ENCODE measurements at regions not wholly inside any gene's neighbourhood (a gene's known extent, or its start where the extent isn't known, plus 50 kb on each side); places are given as distances from the start of the nearest gene placed in this dataset.

GRCh38 chr4:107133965-107134653, 98.0 kb upstream of the DKK2 start:
- H3K4me3 ChIP-seq: no peak overlapping the region
- no peaks in the 10 kb centered on the region for H3K4me1 ChIP-seq (ENCODE audit: low read depth)
- DNase-seq (ENCODE audit: low read depth in 1 of 2, low spot score in 1 of 2): no peak
- no peaks in the 10 kb centered on the region for H3K36me3 ChIP-seq
- no peaks in the 10 kb centered on the region for H3K27me3 ChIP-seq
- TF ChIP-seq CTCF (IDR thresholded peaks at IDR 0.05; ENCODE audit: low read depth, low read length): no peak
- H3K9me3 ChIP-seq (ENCODE audit: low read depth): no peaks in the 10 kb centered on the region
- H3K27ac ChIP-seq: no peak overlapping the region

- no peak for TF ChIP-seq CTCF (IDR thresholded peaks at IDR 0.05; ENCODE audit: low read depth, low read length)
- Histone ChIP-seq H3K4me3 (no peak overlapping the region), H3K36me3 (no peaks in the 10 kb centered on the region), H3K27ac (no peak overlapping the region), H3K9me3 (ENCODE audit: low read depth) (no peaks in the 10 kb centered on the region), H3K27me3 (no peaks in the 10 kb centered on the region), H3K4me1 (ENCODE audit: low read depth) (no peaks in the 10 kb centered on the region)
- DNase-seq (ENCODE audit: low read depth in 1 of 2, low spot score in 1 of 2): no peak
Observed at GRCh38 chr4:107131295-107131694, 95.2 kb upstream of the DKK2 start.

GRCh38 chr4:107130157-107130556, 94.0 kb upstream of the DKK2 start:
- peak in 1 of 2 donors; percentile 7 for DNase-seq (ENCODE audit: low read depth in 1 of 2, low spot score in 1 of 2)
- H3K27me3 ChIP-seq: no peaks in the 10 kb centered on the region
- H3K9me3 ChIP-seq (ENCODE audit: low read depth): no peaks in the 10 kb centered on the region
- H3K4me3 ChIP-seq: no peak overlapping the region
- no peak for TF ChIP-seq CTCF (IDR thresholded peaks at IDR 0.05; ENCODE audit: low read depth, low read length)
- no peaks in the 10 kb centered on the region for H3K36me3 ChIP-seq
- H3K27ac ChIP-seq: no peak overlapping the region
- H3K4me1 ChIP-seq (ENCODE audit: low read depth): no peaks in the 10 kb centered on the region

GRCh38 chr4:107129611-107130010, 93.5 kb upstream of the DKK2 start:
- Histone ChIP-seq H3K4me1 (ENCODE audit: low read depth) (no peaks in the 10 kb centered on the region), H3K4me3 (no peak overlapping the region), H3K27ac (no peak overlapping the region), H3K9me3 (ENCODE audit: low read depth) (no peaks in the 10 kb centered on the region), H3K36me3 (no peaks in the 10 kb centered on the region), H3K27me3 (no peaks in the 10 kb centered on the region)
- TF ChIP-seq CTCF (IDR thresholded peaks at IDR 0.05; ENCODE audit: low read depth, low read length): no peak
- DNase-seq (ENCODE audit: low read depth in 1 of 2, low spot score in 1 of 2): no peak

- Histone ChIP-seq H3K27me3 (no peaks in the 10 kb centered on the region), H3K4me3 (no peak overlapping the region), H3K9me3 (ENCODE audit: low read depth) (no peaks in the 10 kb centered on the region), H3K4me1 (ENCODE audit: low read depth) (no peaks in the 10 kb centered on the region), H3K27ac (no peak overlapping the region), H3K36me3 (no peaks in the 10 kb centered on the region)
- no peak for TF ChIP-seq CTCF (IDR thresholded peaks at IDR 0.05; ENCODE audit: low read depth, low read length)
- DNase-seq (ENCODE audit: low read depth in 1 of 2, low spot score in 1 of 2): no peak
Observed at GRCh38 chr4:107129076-107129475, 93.0 kb upstream of the DKK2 start.
